Chondrocyte (in vitro differentiated cells): ENCODE measurements at regions not wholly inside any gene's neighbourhood (a gene's known extent, or its start where the extent isn't known, plus 50 kb on each side); places are given as distances from the start of the nearest gene placed in this dataset.

Source experiments
- DNase-seq: peaks from one replicate; pipeline ENCODE4 v3.0.0; 2021; ENCODE audit warnings: mixed read lengths, low spot score
- H3K27ac Mint-ChIP-seq: one replicate; pipeline ENCODE4 v1.8.0; 2021; ENCODE audit warnings: mild to moderate bottlenecking, moderate library complexity, mixed read lengths; ENCODE audit not compliant: unreplicated experiment
- H3K27me3 Mint-ChIP-seq: 2 replicates; pipeline ENCODE4 v1.8.0; 2021; ENCODE audit warnings: low read depth, mixed read lengths
- H3K36me3 Mint-ChIP-seq: 2 replicates; pipeline ENCODE4 v1.8.0; 2021; ENCODE audit warnings: low read depth, mixed read lengths
- H3K4me1 Mint-ChIP-seq: 2 replicates; pipeline ENCODE4 v1.8.0; 2021; ENCODE audit warnings: low read depth, mild to moderate bottlenecking, mixed read lengths
- H3K4me3 Mint-ChIP-seq: one replicate; pipeline ENCODE4 v1.8.0; 2021; ENCODE audit warnings: mild to moderate bottlenecking, moderate library complexity, mixed read lengths; ENCODE audit not compliant: unreplicated experiment
- H3K9me3 Mint-ChIP-seq: 2 replicates; pipeline ENCODE4 v1.8.0; 2021; ENCODE audit warnings: low read depth, mixed read lengths
- CTCF ChIP-seq: fragments of 200-600 bp; sonication (generic); IDR thresholded peaks from 2 replicates; pipeline ENCODE4 v1.5.0; 2021; ENCODE audit warnings: antibody characterized with exemption, mild to moderate bottlenecking, moderate library complexity

- no peak overlapping the region for H3K4me3 Mint-ChIP-seq
- peaks cover 3% of the 10 kb centered on the region for H3K9me3 Mint-ChIP-seq
- TF ChIP-seq CTCF = no peak
- no peaks in the 10 kb centered on the region for H3K36me3 Mint-ChIP-seq
- H3K4me1 Mint-ChIP-seq = no peaks in the 10 kb centered on the region
- no peak for DNase-seq
- H3K27me3 Mint-ChIP-seq = no peaks in the 10 kb centered on the region
- H3K27ac Mint-ChIP-seq = no peak overlapping the region
These were observed 111.6 kb downstream of the RGS2 start for GRCh38 chr1:192920412-192920811.

GRCh38 chr1:192925609-192926008, 116.8 kb downstream of the RGS2 start:
- no peak for DNase-seq
- Mint-ChIP-seq H3K27me3 (no peaks in the 10 kb centered on the region), H3K4me1 (no peaks in the 10 kb centered on the region), H3K9me3 (peaks cover 3% of the 10 kb centered on the region), H3K27ac (no peak overlapping the region), H3K36me3 (no peaks in the 10 kb centered on the region), H3K4me3 (no peak overlapping the region)
- no peak for TF ChIP-seq CTCF

- DNase-seq = no peak
- H3K27me3 Mint-ChIP-seq = no peaks in the 10 kb centered on the region
- H3K4me1 Mint-ChIP-seq = no peaks in the 10 kb centered on the region
- peaks cover 3% of the 10 kb centered on the region for H3K9me3 Mint-ChIP-seq
- H3K4me3 Mint-ChIP-seq = no peak overlapping the region
- H3K36me3 Mint-ChIP-seq = no peaks in the 10 kb centered on the region
- H3K27ac Mint-ChIP-seq = no peak overlapping the region
- TF ChIP-seq CTCF = no peak
These were observed 117.9 kb downstream of the RGS2 start for GRCh38 chr1:192926736-192927135.

GRCh38 chr1:192927496-192927895, 118.7 kb downstream of the RGS2 start:
- no peaks in the 10 kb centered on the region for H3K27me3 Mint-ChIP-seq
- no peak for TF ChIP-seq CTCF
- H3K27ac Mint-ChIP-seq = no peak overlapping the region
- no peaks in the 10 kb centered on the region for H3K4me1 Mint-ChIP-seq
- H3K9me3 Mint-ChIP-seq = peaks cover 5% of the 10 kb centered on the region
- H3K36me3 Mint-ChIP-seq = no peaks in the 10 kb centered on the region
- no peak overlapping the region for H3K4me3 Mint-ChIP-seq
- no peak for DNase-seq

GRCh38 chr1:192929597-192929996, 120.8 kb downstream of the RGS2 start:
- Mint-ChIP-seq H3K4me3 (no peak overlapping the region), H3K27me3 (no peaks in the 10 kb centered on the region), H3K9me3 (peaks cover 2% of the 10 kb centered on the region), H3K36me3 (no peaks in the 10 kb centered on the region), H3K27ac (no peak overlapping the region), H3K4me1 (no peaks in the 10 kb centered on the region)
- no peak for TF ChIP-seq CTCF
- no peak for DNase-seq
